ENCODE measurements at regions not wholly inside any gene's neighbourhood (a gene's known extent, or its start where the extent isn't known, plus 50 kb on each side); places are given as distances from the start of the nearest gene placed in this dataset.

DNA sequence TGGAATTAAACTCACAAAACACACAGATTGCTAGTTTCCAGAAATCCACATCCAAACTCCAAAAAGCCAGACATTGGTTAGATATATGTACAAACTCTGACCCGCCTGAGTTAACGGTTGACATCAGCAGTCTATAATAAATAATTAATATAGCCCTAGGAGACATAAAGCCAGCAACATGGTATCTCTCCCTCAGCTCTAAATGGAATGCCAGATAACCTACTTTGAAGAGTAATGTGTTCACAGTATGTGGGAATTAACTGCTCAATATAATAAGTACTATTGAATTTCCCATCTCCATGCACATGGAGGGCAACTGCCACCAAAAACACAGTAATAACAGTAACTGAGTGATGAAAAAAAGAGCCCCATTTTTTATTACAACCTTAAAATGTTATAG lies 383.2 kb downstream of the CD83 start:
- no peak for TF ChIP-seq POLR2A (IDR thresholded peaks at IDR 0.05)
- TF ChIP-seq, protein P1, sequence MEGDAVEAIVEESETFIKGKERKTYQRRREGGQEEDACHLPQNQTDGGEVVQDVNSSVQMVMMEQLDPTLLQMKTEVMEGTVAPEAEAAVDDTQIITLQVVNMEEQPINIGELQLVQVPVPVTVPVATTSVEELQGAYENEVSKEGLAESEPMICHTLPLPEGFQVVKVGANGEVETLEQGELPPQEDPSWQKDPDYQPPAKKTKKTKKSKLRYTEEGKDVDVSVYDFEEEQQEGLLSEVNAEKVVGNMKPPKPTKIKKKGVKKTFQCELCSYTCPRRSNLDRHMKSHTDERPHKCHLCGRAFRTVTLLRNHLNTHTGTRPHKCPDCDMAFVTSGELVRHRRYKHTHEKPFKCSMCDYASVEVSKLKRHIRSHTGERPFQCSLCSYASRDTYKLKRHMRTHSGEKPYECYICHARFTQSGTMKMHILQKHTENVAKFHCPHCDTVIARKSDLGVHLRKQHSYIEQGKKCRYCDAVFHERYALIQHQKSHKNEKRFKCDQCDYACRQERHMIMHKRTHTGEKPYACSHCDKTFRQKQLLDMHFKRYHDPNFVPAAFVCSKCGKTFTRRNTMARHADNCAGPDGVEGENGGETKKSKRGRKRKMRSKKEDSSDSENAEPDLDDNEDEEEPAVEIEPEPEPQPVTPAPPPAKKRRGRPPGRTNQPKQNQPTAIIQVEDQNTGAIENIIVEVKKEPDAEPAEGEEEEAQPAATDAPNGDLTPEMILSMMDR (IDR thresholded peaks at IDR 0.05): no peak

All from body of pancreas (tissue), 4 donors.